Central memory CD8-positive, alpha-beta T cell (primary cell): ENCODE measurements at regions not wholly inside any gene's neighbourhood (a gene's known extent, or its start where the extent isn't known, plus 50 kb on each side); places are given as distances from the start of the nearest gene placed in this dataset.

Experiments
- ATAC-seq: fragments of 150-1000 bp; cut with Tn5 transposase; replicated peaks from 2 replicates; pipeline ENCODE4 v1.10.0; 2022; ENCODE audit warnings: mild to moderate bottlenecking, moderate FRiP score, moderate number of reproducible peaks; ENCODE audit not compliant: poor library complexity, severe bottlenecking; ENCODE audit errors: extremely low read depth
- DNase-seq, 2 donors: peaks; one replicate each; pipeline ENCODE4 v3.0.0; 2021; ENCODE audit warnings: low spot score in 2 of 2
- H3K27ac Mint-ChIP-seq: one replicate; pipeline ENCODE4 v1.8.0; 2022; ENCODE audit warnings: low read depth, mild to moderate bottlenecking, moderate library complexity, mixed read lengths
- H3K27me3 Mint-ChIP-seq: one replicate; pipeline ENCODE4 v1.8.0; 2022; ENCODE audit warnings: mixed read lengths
- H3K36me3 Mint-ChIP-seq: one replicate; pipeline ENCODE4 v1.8.0; 2022; ENCODE audit warnings: mild to moderate bottlenecking, moderate library complexity, mixed read lengths; ENCODE audit not compliant: insufficient read depth
- H3K4me1 Mint-ChIP-seq: one replicate; pipeline ENCODE4 v1.8.0; 2022; ENCODE audit warnings: mixed read lengths
- H3K4me3 Mint-ChIP-seq: one replicate; pipeline ENCODE4 v1.8.0; 2022; ENCODE audit warnings: mild to moderate bottlenecking, moderate library complexity, mixed read lengths
- H3K9me3 Mint-ChIP-seq: one replicate; pipeline ENCODE4 v1.8.0; 2022; ENCODE audit warnings: mixed read lengths

GRCh38 chr18:43627848-43628530, 350.7 kb upstream of the SYT4 start:
- no peak overlapping the region for H3K27ac Mint-ChIP-seq
- H3K27me3 Mint-ChIP-seq, result no peaks in the 10 kb centered on the region
- H3K9me3 Mint-ChIP-seq, result no peaks in the 10 kb centered on the region
- DNase-seq (no peak), ATAC-seq (no peak)
- H3K4me1 Mint-ChIP-seq, result no peaks in the 10 kb centered on the region
- H3K4me3 Mint-ChIP-seq, result no peak overlapping the region
- H3K36me3 Mint-ChIP-seq, result peaks cover 2% of the 10 kb centered on the region

GRCh38 chr18:43634994-43635393, 357.7 kb upstream of the SYT4 start:
- Mint-ChIP-seq H3K4me1 (no peaks in the 10 kb centered on the region), H3K27me3 (no peaks in the 10 kb centered on the region), H3K9me3 (no peaks in the 10 kb centered on the region), H3K4me3 (no peak overlapping the region), H3K27ac (no peak overlapping the region), H3K36me3 (no peaks in the 10 kb centered on the region)
- ATAC-seq, result no peak
- no peak for DNase-seq

GRCh38 chr18:43635397-43635796, 358.1 kb upstream of the SYT4 start:
- ATAC-seq (no peak), DNase-seq (no peak)
- Mint-ChIP-seq H3K9me3 (no peaks in the 10 kb centered on the region), H3K27ac (no peak overlapping the region), H3K4me1 (no peaks in the 10 kb centered on the region), H3K4me3 (no peak overlapping the region), H3K36me3 (no peaks in the 10 kb centered on the region), H3K27me3 (no peaks in the 10 kb centered on the region)

- H3K27me3 Mint-ChIP-seq, result no peaks in the 10 kb centered on the region
- no peaks in the 10 kb centered on the region for H3K36me3 Mint-ChIP-seq
- DNase-seq, result no peak
- H3K4me3 Mint-ChIP-seq, result no peak overlapping the region
- H3K4me1 Mint-ChIP-seq, result no peaks in the 10 kb centered on the region
- no peak overlapping the region for H3K27ac Mint-ChIP-seq
- ATAC-seq, result no peak
- no peaks in the 10 kb centered on the region for H3K9me3 Mint-ChIP-seq
Observed at GRCh38 chr18:43642727-43643330, 365.5 kb upstream of the SYT4 start.

- Mint-ChIP-seq H3K9me3 (peaks cover 16% of the 10 kb centered on the region), H3K36me3 (no peaks in the 10 kb centered on the region), H3K27me3 (no peaks in the 10 kb centered on the region), H3K4me1 (no peaks in the 10 kb centered on the region), H3K4me3 (no peak overlapping the region), H3K27ac (no peak overlapping the region)
- DNase-seq (no peak), ATAC-seq (no peak)
Observed at GRCh38 chr18:43648002-43648401, 370.7 kb upstream of the SYT4 start.

GRCh38 chr18:43649649-43650357, 372.5 kb upstream of the SYT4 start:
- DNase-seq (no peak), ATAC-seq (no peak)
- H3K27ac Mint-ChIP-seq, result no peak overlapping the region
- no peaks in the 10 kb centered on the region for H3K27me3 Mint-ChIP-seq
- no peaks in the 10 kb centered on the region for H3K36me3 Mint-ChIP-seq
- H3K9me3 Mint-ChIP-seq, result peaks cover 23% of the 10 kb centered on the region
- no peaks in the 10 kb centered on the region for H3K4me1 Mint-ChIP-seq
- no peak overlapping the region for H3K4me3 Mint-ChIP-seq

- Mint-ChIP-seq H3K4me1 (no peaks in the 10 kb centered on the region), H3K9me3 (peaks cover 23% of the 10 kb centered on the region), H3K36me3 (no peaks in the 10 kb centered on the region), H3K4me3 (no peak overlapping the region), H3K27me3 (no peaks in the 10 kb centered on the region), H3K27ac (no peak overlapping the region)
- no peak for DNase-seq
- ATAC-seq, result no peak
Observed at GRCh38 chr18:43650426-43650825, 373.1 kb upstream of the SYT4 start.

- no peaks in the 10 kb centered on the region for H3K36me3 Mint-ChIP-seq
- no peak for ATAC-seq
- H3K27ac Mint-ChIP-seq, result no peak overlapping the region
Observed at GRCh38 chr18:43651057-43651456, 373.8 kb upstream of the SYT4 start.

GRCh38 chr18:43656547-43656946, 379.3 kb upstream of the SYT4 start:
- no peaks in the 10 kb centered on the region for H3K27me3 Mint-ChIP-seq
- H3K4me3 Mint-ChIP-seq, result no peak overlapping the region
- no peak overlapping the region for H3K27ac Mint-ChIP-seq
- H3K4me1 Mint-ChIP-seq, result no peaks in the 10 kb centered on the region
- no peaks in the 10 kb centered on the region for H3K36me3 Mint-ChIP-seq
- ATAC-seq (no peak), DNase-seq (no peak)
- peaks cover 16% of the 10 kb centered on the region for H3K9me3 Mint-ChIP-seq

More at GRCh38 chr18:43651057-43651456, 373.8 kb upstream of the SYT4 start:
- no peaks in the 10 kb centered on the region for H3K27me3 Mint-ChIP-seq
- no peak for DNase-seq
- H3K9me3 Mint-ChIP-seq, result peaks cover 23% of the 10 kb centered on the region
- no peak overlapping the region for H3K4me3 Mint-ChIP-seq
- no peaks in the 10 kb centered on the region for H3K4me1 Mint-ChIP-seq

GRCh38 chr18:43661570-43661969, 384.3 kb upstream of the SYT4 start:
- DNase-seq (no peak), ATAC-seq (no peak)
- H3K9me3 Mint-ChIP-seq, result no peaks in the 10 kb centered on the region
- H3K4me3 Mint-ChIP-seq, result no peak overlapping the region
- no peaks in the 10 kb centered on the region for H3K27me3 Mint-ChIP-seq
- H3K36me3 Mint-ChIP-seq, result no peaks in the 10 kb centered on the region
- no peak overlapping the region for H3K27ac Mint-ChIP-seq
- no peaks in the 10 kb centered on the region for H3K4me1 Mint-ChIP-seq

- Mint-ChIP-seq H3K27me3 (no peaks in the 10 kb centered on the region), H3K27ac (no peak overlapping the region)
- ATAC-seq, result no peak
Observed at GRCh38 chr18:43662657-43663056, 385.4 kb upstream of the SYT4 start.

GRCh38 chr18:43663159-43663558, 385.9 kb upstream of the SYT4 start:
- no peak for ATAC-seq
- H3K27ac Mint-ChIP-seq, result no peak overlapping the region
- no peaks in the 10 kb centered on the region for H3K9me3 Mint-ChIP-seq
- no peak overlapping the region for H3K4me3 Mint-ChIP-seq
- no peaks in the 10 kb centered on the region for H3K27me3 Mint-ChIP-seq
- H3K36me3 Mint-ChIP-seq, result no peaks in the 10 kb centered on the region
- DNase-seq, result no peak
- no peaks in the 10 kb centered on the region for H3K4me1 Mint-ChIP-seq

More at GRCh38 chr18:43662657-43663056, 385.4 kb upstream of the SYT4 start:
- no peak overlapping the region for H3K4me3 Mint-ChIP-seq
- DNase-seq, result no peak
- H3K4me1 Mint-ChIP-seq, result no peaks in the 10 kb centered on the region
- no peaks in the 10 kb centered on the region for H3K36me3 Mint-ChIP-seq
- no peaks in the 10 kb centered on the region for H3K9me3 Mint-ChIP-seq

GRCh38 chr18:43664487-43665008, 387.3 kb upstream of the SYT4 start:
- no peaks in the 10 kb centered on the region for H3K4me1 Mint-ChIP-seq
- no peaks in the 10 kb centered on the region for H3K36me3 Mint-ChIP-seq
- H3K9me3 Mint-ChIP-seq, result no peaks in the 10 kb centered on the region
- no peak overlapping the region for H3K27ac Mint-ChIP-seq
- H3K4me3 Mint-ChIP-seq, result no peak overlapping the region
- DNase-seq, result no peak
- no peak for ATAC-seq
- H3K27me3 Mint-ChIP-seq, result no peaks in the 10 kb centered on the region
